Karpas-422 (cell line): ENCODE measurements at regions not wholly inside any gene's neighbourhood (a gene's known extent, or its start where the extent isn't known, plus 50 kb on each side); places are given as distances from the start of the nearest gene placed in this dataset.
"Not testable (repeated sequence)": the region's sequence is repeated elsewhere in the genome, so short reads cannot be mapped to it uniquely, and the experiment has no call there.

Experiments
- DNase-seq: peaks from one replicate; pipeline ENCODE4 v3.0.0-alpha.2; 2015
- H2AFZ ChIP-seq: fragments of 200-600 bp; sonication (generic); 2 replicates; pipeline ENCODE4 v1.6.1; 2014; ENCODE audit warnings: antibody characterized with exemption, low read length, mixed read lengths
- H3K27ac ChIP-seq: fragments of 200-600 bp; sonication (generic); 2 replicates; pipeline ENCODE4 v1.5.1; 2014; ENCODE audit warnings: mild to moderate bottlenecking, low read length, moderate library complexity
- H3K27me3 ChIP-seq: fragments of 200-600 bp; sonication (generic); 2 replicates; pipeline ENCODE4 v1.6.1; 2014; ENCODE audit warnings: low read length, mixed read lengths
- H3K36me3 ChIP-seq: fragments of 200-600 bp; sonication (generic); 2 replicates; pipeline ENCODE4 v1.6.1; 2014; ENCODE audit warnings: low read length, mixed read lengths; ENCODE audit not compliant: insufficient read depth
- H3K4me1 ChIP-seq: fragments of 200-600 bp; sonication (generic); 2 replicates; pipeline ENCODE4 v1.6.1; 2014; ENCODE audit warnings: mild to moderate bottlenecking, low read length, mixed read lengths
- H3K4me2 ChIP-seq: fragments of 200-600 bp; sonication (generic); 2 replicates; pipeline ENCODE4 v1.6.1; 2014; ENCODE audit warnings: low read length, low read depth, mild to moderate bottlenecking; ENCODE audit not compliant: poor library complexity, severe bottlenecking
- H3K4me3 ChIP-seq: fragments of 200-600 bp; sonication (generic); 2 replicates; pipeline ENCODE4 v1.5.1; 2014; ENCODE audit warnings: mild to moderate bottlenecking, antibody characterized with exemption, low read length, mixed read lengths
- H3K79me2 ChIP-seq: fragments of 200-600 bp; sonication (generic); 2 replicates; pipeline ENCODE4 v1.6.1; 2014; ENCODE audit warnings: mild to moderate bottlenecking, low read length, mixed read lengths
- H3K9ac ChIP-seq: fragments of 200-600 bp; sonication (generic); 2 replicates; pipeline ENCODE4 v1.6.0; 2014; ENCODE audit warnings: low read length
- H3K9me2 ChIP-seq: fragments of 200-600 bp; sonication (generic), shearing (Covaris generic); replicated peaks from 2 replicates; pipeline ENCODE4 v1.6.0; 2014; ENCODE audit warnings: mild to moderate bottlenecking, low read length, moderate library complexity; ENCODE audit not compliant: insufficient read depth
- H3K9me3 ChIP-seq: fragments of 300-700, 200-600 bp; sonication (generic); 2 replicates; pipeline ENCODE4 v1.6.1; 2014; ENCODE audit warnings: low read length, mixed read lengths
- H4K20me1 ChIP-seq: fragments of 200-600 bp; sonication (generic); 2 replicates; pipeline ENCODE4 v1.6.1; 2014; ENCODE audit warnings: mild to moderate bottlenecking, antibody characterized with exemption, low read length, low read depth; ENCODE audit not compliant: insufficient read depth

DNA sequence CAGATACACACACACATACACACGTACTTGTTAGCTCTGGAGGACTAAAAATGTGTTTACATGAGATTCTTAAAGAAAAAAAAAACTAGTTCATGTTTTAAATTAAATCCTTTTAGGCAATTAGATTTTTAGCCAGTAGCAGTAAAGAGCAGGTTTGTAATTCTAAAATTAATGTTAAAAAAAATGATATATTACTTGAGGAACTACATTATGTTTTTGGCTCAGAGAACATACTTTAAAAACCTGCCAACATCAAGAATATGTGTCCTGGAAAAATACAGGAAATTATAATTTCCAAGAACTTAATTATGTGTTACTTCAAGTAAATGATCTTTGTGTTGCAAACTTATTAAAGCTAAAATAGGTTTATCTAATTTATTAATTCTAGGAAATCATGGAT is 594.3 kb upstream of the PCDH7 start:
- H3K27me3 ChIP-seq = no peaks in the 10 kb centered on the region
- no peaks in the 10 kb centered on the region for H3K79me2 ChIP-seq
- H3K4me3 ChIP-seq = no peak overlapping the region
- H2AFZ ChIP-seq = no peak overlapping the region
- no peaks in the 10 kb centered on the region for H4K20me1 ChIP-seq
- H3K27ac ChIP-seq = no peak overlapping the region
- no peaks in the 10 kb centered on the region for H3K36me3 ChIP-seq
- no peak for DNase-seq
- no peaks in the 10 kb centered on the region for H3K4me1 ChIP-seq
- no peak overlapping the region for H3K4me2 ChIP-seq
- no peak overlapping the region for H3K9ac ChIP-seq
- peaks cover 31% of the 10 kb centered on the region for H3K9me3 ChIP-seq
- H3K9me2 ChIP-seq = no peaks in the 10 kb centered on the region

DNA sequence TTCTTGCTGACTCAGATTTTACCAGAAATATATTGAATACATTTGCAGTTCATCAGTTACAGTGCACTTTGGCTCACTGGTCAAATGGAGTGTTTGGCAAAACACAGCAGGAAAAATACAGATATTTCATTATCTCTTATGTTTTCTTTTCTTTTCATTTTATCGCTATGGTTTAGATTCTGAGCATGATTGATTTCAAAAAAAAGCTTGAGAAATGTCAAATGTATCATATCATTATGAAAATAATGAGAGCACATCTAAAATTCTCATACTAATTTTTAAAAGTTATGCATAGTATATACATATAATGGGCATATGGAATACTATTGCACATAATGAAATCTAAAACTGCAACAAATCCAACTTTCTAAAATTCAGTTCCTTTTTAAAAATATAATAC is 593.8 kb upstream of the PCDH7 start:
- no peak overlapping the region for H3K27ac ChIP-seq
- no peaks in the 10 kb centered on the region for H3K36me3 ChIP-seq
- no peaks in the 10 kb centered on the region for H3K9me2 ChIP-seq
- peaks cover 31% of the 10 kb centered on the region for H3K9me3 ChIP-seq
- H3K9ac ChIP-seq = no peak overlapping the region
- no peak for DNase-seq
- no peaks in the 10 kb centered on the region for H3K79me2 ChIP-seq
- H3K4me3 ChIP-seq = no peak overlapping the region
- no peak overlapping the region for H2AFZ ChIP-seq
- H3K4me1 ChIP-seq = no peaks in the 10 kb centered on the region
- H4K20me1 ChIP-seq = no peaks in the 10 kb centered on the region
- no peaks in the 10 kb centered on the region for H3K27me3 ChIP-seq
- H3K4me2 ChIP-seq = no peak overlapping the region

DNA sequence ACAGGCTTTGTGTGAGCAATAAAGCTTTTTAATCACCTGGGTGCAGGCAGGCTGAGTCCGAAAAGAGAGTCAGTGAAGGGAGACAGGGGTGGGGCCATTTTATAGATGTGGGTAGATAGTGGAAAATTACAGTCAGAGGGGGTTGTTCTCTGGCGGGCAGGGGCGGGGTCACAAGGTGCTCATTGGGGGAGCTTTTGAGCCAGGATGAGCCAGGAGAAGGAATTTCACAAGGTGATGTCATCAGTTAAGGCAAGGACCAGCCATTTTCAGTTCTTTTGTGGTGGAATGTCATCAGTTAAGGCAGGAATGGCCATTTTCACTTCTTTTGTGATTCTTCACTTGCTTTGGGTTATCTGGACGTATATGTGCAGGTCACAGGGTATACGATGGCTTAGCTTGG is 571.3 kb upstream of the PCDH7 start:
- H3K4me1 ChIP-seq, H4K20me1 ChIP-seq, H3K9me2 ChIP-seq, DNase-seq, H2AFZ ChIP-seq, H3K36me3 ChIP-seq, H3K27ac ChIP-seq, H3K27me3 ChIP-seq, H3K4me3 ChIP-seq, H3K9ac ChIP-seq, H3K4me2 ChIP-seq, H3K79me2 ChIP-seq: not testable (repeated sequence)
- peaks cover 23% of the 10 kb centered on the region for H3K9me3 ChIP-seq

DNA sequence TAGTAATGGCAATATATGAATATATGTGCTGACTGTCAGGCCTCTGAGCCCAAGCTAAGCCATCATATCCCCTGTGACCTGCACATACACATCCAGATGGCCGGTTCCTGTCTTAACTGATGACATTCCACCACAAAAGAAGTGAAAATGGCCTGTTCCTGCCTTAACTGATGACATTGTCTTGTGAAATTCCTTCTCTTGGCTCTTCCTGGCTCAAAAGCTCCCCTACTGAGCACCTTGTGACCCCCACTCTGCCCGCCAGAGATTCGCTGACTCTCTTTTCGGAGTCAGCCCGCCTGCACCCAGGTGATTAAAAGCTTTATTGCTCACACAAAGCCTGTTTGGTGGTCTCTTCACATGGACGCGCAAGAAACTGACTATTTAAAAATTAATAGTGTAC is 570.6 kb upstream of the PCDH7 start:
- not testable (repeated sequence) for H2AFZ ChIP-seq, H4K20me1 ChIP-seq

DNA sequence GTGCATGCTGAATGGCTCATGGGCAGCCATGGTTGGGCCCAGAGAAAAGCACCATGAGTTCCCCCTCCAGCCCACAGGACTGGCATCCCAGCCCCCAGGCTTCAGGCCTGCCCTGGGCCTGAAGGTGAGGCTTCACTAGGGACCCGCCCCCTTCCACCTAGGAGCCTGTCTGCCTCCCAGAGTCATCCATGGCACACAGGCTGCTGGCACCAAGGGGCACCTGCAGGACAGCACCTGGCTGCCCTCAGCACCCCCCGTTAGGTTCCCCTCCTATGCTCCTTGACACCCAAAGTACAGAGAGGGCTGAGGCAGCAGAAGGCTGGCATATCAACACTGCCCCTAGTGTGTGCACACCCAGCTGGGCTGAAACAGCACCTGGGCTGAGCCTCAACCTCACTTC is 566.7 kb upstream of the PCDH7 start:
- no peaks in the 10 kb centered on the region for H3K79me2 ChIP-seq
- no peaks in the 10 kb centered on the region for H3K36me3 ChIP-seq
- no peak overlapping the region for H3K4me3 ChIP-seq
- H4K20me1 ChIP-seq = no peaks in the 10 kb centered on the region
- no peaks in the 10 kb centered on the region for H3K27me3 ChIP-seq
- no peak overlapping the region for H3K9ac ChIP-seq
- no peaks in the 10 kb centered on the region for H3K4me1 ChIP-seq
- no peaks in the 10 kb centered on the region for H3K9me2 ChIP-seq
- H3K27ac ChIP-seq = no peak overlapping the region
- no peak overlapping the region for H3K4me2 ChIP-seq
- no peak overlapping the region for H2AFZ ChIP-seq
- DNase-seq = no peak
- peaks cover 28% of the 10 kb centered on the region for H3K9me3 ChIP-seq

More for the DNA sequence above, 570.6 kb upstream of the PCDH7 start:
- DNase-seq, H3K36me3 ChIP-seq, H3K4me3 ChIP-seq, H3K9me2 ChIP-seq, H3K9ac ChIP-seq, H3K27me3 ChIP-seq, H3K4me2 ChIP-seq, H3K79me2 ChIP-seq, H3K4me1 ChIP-seq, H3K27ac ChIP-seq: not testable (repeated sequence)
- H3K9me3 ChIP-seq = peaks cover 18% of the 10 kb centered on the region

DNA sequence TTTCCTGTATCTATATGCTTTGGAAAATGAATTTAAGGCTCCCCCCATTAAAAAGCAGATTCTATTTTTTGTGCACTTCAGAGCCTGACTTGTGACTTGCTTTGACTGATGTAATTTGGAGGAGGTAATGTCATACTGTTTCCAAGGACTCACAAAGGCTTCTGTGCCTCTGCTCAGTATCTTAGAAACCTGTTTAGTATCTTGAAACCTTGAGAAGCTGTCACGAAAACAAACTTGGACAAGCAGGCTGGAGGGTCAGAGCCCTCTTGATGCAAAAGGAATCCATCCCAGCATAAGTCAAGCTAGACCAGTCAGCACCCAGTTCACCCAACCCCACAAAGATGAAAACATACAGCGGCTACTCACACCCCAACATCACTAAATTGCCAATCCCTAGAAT is 560.0 kb upstream of the PCDH7 start:
- no peaks in the 10 kb centered on the region for H4K20me1 ChIP-seq
- no peak overlapping the region for H2AFZ ChIP-seq
- H3K9ac ChIP-seq = no peak overlapping the region
- no peaks in the 10 kb centered on the region for H3K27me3 ChIP-seq
- no peak overlapping the region for H3K4me3 ChIP-seq
- no peak for DNase-seq
- H3K36me3 ChIP-seq = no peaks in the 10 kb centered on the region
- H3K79me2 ChIP-seq = no peaks in the 10 kb centered on the region
- no peaks in the 10 kb centered on the region for H3K9me2 ChIP-seq
- H3K4me2 ChIP-seq = no peak overlapping the region
- H3K9me3 ChIP-seq = peaks cover 22% of the 10 kb centered on the region
- H3K4me1 ChIP-seq = no peaks in the 10 kb centered on the region
- H3K27ac ChIP-seq = no peak overlapping the region

DNA sequence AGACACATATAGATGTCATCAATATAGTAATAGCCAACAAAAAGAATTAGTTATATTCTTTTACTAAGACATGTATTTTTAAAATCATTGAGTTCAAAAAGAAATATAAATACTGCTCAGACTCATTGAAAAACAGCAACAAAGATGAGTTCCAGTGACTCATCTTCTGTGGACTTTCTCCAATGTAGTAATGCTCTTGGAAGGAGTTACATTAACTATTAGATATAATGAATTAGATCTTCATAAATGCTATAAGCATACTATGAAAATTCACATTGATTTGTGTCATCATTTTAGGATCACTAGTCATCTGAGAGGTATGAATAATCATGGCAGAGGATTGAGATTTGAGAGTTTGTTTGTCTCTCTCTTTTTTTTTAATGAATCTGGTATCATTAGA is 547.8 kb upstream of the PCDH7 start:
- H3K9me3 ChIP-seq = peaks cover 7% of the 10 kb centered on the region
- H4K20me1 ChIP-seq = no peaks in the 10 kb centered on the region
- no peak overlapping the region for H3K9ac ChIP-seq
- no peak overlapping the region for H2AFZ ChIP-seq
- H3K4me1 ChIP-seq = no peaks in the 10 kb centered on the region
- DNase-seq = no peak
- no peaks in the 10 kb centered on the region for H3K9me2 ChIP-seq
- no peaks in the 10 kb centered on the region for H3K27me3 ChIP-seq
- H3K4me3 ChIP-seq = no peak overlapping the region
- no peak overlapping the region for H3K4me2 ChIP-seq
- no peaks in the 10 kb centered on the region for H3K36me3 ChIP-seq
- H3K79me2 ChIP-seq = no peaks in the 10 kb centered on the region
- H3K27ac ChIP-seq = no peak overlapping the region

DNA sequence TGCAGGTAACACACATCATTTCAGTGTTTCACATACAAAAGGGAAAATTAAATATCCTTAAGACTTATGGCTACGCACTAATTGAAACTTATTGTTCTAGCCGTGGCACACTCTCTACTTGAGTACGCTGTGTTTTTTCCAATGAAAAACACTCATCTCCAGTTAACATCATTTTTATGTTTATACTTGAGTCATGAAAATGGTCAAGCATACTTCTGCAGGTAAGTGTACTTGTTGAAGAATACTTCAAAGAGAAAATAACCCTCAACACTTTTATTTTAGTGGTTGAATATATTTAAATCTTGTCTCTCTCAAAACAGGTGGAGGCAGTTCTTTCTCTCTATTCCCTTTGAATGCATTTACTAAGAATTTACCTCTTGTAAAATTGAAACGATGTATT is 538.7 kb upstream of the PCDH7 start:
- no peak overlapping the region for H2AFZ ChIP-seq

DNA sequence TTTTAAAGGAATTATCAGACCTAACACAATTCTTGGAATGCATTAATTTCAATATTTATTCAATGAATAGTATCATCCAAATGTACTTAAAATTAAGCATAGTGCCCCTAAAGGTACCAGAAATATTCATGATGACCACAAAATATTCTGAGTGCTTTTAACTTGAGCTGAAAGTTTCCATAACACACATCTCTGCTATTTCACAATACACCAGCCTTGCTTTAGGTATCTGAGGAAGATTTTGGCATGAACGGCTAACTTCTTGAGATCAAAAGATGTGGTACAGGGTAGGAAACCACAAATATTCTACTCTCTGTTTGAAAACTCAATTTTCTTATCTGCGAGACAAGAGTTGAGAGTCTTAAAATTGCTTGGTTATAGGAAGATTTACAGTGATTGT is 538.3 kb upstream of the PCDH7 start:
- no peaks in the 10 kb centered on the region for H3K4me1 ChIP-seq
- H3K4me3 ChIP-seq = no peak overlapping the region

More for the DNA sequence above, 538.7 kb upstream of the PCDH7 start:
- Histone ChIP-seq H3K4me3 (no peak overlapping the region), H3K9me2 (no peaks in the 10 kb centered on the region), H3K27ac (no peak overlapping the region), H3K79me2 (no peaks in the 10 kb centered on the region), H3K4me2 (no peak overlapping the region), H3K4me1 (no peaks in the 10 kb centered on the region), H3K9me3 (peaks cover 33% of the 10 kb centered on the region), H3K9ac (no peak overlapping the region), H3K36me3 (no peaks in the 10 kb centered on the region), H4K20me1 (no peaks in the 10 kb centered on the region), H3K27me3 (no peaks in the 10 kb centered on the region)
- DNase-seq = no peak

More for the DNA sequence above, 538.3 kb upstream of the PCDH7 start:
- Histone ChIP-seq H3K27me3 (no peaks in the 10 kb centered on the region), H3K9me3 (peaks cover 33% of the 10 kb centered on the region), H2AFZ (no peak overlapping the region), H3K9me2 (no peaks in the 10 kb centered on the region), H3K27ac (no peak overlapping the region), H3K79me2 (no peaks in the 10 kb centered on the region), H3K36me3 (no peaks in the 10 kb centered on the region), H4K20me1 (no peaks in the 10 kb centered on the region), H3K9ac (no peak overlapping the region), H3K4me2 (no peak overlapping the region)
- DNase-seq = no peak
